ENCODE measurements at regions not wholly inside any gene's neighbourhood (a gene's known extent, or its start where the extent isn't known, plus 50 kb on each side); places are given as distances from the start of the nearest gene placed in this dataset.
"Not testable (repeated sequence)": the region's sequence is repeated elsewhere in the genome, so short reads cannot be mapped to it uniquely, and the experiment has no call there.

DNA sequence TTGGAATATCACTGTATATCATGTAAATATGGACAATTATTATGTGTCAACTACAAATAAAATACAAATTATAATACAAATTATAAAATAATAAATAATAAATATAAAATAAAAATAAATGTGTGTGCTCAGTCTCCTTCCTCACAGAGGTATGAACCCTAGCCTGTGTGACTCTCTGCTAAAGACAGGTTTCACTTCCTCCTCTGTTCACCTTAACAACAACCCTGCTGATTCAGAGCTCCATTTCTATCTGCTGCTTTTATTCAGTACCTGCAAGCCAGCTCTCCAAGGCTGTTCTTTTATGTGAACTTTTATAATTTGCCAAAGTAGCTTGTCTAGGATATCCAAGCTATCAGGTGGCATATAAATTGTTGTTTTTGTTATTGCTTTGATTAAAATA, 610.7 kb upstream of the GRM7 start:
- no peak for DNase-seq (ENCODE audit: low read depth in 2 of 2, low spot score in 1 of 2)

DNA sequence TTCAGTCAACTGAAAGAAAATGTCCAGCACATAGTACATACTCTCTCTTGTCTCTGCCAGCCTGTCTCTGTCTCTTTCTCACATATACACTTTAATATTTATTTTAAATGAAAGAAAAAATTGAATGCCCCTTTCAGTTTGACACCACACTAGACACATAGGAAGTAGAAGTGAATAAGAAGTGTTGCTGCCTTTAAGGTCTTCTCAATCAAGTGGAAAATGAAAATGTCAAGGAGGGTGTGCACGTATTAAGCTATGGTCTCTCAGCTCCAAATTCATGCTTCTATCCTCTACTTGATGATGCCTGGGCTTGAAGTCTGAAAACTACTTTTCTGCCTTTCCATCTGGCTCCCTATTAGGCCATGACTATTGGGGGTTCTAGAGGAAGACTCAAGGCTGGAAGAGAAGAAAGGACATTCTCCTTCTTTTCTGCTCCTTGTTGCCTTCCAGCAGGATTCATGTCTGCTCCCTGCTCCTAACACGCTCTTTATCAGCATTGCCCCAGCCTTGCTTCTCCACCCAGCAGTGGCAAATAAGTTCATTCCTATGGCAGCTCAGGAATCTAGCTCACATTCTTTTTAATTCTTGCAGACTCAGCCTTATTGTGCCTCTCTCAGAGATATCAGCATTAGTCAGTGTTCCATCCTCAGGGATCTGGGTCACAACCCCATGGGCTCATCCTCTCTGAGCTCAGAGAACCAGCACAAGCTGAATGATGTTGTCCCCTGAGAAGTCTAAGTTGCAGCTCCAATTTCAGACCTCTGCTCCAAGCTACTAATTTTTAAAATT, 609.1 kb upstream of the GRM7 start:
- DNase-seq (ENCODE audit: low read depth in 2 of 2, low spot score in 1 of 2) = no peak

DNA sequence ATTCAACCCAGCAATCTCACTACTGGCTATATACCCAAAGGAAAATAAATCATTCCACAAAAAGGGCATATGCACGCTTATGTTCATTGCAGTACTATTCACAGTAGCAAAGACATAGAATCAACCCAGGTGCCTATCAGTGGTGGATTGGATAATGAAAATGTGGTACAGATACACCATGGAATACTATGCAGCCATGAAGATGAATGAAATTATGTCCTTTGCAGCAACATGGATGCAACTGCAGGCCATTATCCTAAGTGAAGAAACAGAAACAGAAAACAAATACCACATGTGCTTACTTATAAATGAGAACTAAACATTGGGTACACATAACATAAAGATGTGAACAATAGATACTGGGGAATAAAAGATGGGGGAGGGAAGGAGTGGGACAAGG, 606.4 kb upstream of the GRM7 start:
- DNase-seq (ENCODE audit: low read depth in 2 of 2, low spot score in 1 of 2) = no peak

DNA sequence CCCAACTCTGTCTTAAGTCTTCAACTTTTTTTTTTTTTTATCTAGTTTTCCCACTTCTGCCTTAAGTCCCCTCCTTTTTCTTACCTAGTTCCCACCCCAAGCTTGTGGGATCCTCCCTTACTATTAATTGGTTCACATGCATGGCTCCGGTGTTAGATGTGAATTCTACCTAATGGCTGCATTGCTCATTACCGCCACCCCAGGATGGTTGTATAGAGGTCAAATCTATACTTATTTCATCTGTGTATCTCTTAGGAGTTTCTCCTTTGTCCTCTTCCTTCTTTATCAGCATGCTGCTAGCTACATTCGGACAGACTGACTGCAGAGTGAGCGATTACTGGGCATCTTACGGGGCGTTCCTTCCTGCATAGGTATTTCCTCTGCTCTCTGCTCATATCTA, 605.7 kb upstream of the GRM7 start:
- DNase-seq (ENCODE audit: low read depth in 2 of 2, low spot score in 1 of 2) = no peak

DNA sequence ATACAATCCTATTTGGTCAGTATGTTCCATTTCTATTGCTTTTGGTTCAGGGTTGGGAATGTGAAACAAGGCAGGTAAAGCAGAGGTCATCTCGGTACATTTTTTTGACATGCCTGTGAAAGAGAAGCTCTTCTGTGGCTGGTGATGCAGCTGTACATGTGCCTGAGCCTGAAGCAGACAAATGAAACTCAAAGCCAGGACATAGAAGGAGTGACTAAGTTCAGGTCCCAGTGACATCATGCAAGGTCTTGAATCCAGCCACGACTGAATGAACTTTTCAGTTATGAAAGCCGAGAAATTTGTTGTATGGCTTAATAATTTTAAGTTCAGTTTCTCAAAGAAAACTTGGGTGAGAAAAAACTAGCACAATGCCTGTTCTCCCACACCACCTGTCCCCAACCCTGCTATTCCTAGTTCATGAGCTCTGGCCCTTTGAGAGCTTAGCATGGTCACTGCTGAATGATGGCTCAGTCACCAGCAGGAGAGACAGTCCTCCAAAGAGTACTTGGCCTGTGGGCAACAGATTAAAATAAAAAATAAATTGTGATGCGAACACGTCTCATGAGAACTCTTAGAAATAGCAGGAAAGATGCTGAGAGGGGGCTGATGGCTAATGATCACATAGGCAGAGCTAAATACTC, 600.2 kb upstream of the GRM7 start:
- DNase-seq (ENCODE audit: low read depth in 2 of 2, low spot score in 1 of 2) = no peak

DNA sequence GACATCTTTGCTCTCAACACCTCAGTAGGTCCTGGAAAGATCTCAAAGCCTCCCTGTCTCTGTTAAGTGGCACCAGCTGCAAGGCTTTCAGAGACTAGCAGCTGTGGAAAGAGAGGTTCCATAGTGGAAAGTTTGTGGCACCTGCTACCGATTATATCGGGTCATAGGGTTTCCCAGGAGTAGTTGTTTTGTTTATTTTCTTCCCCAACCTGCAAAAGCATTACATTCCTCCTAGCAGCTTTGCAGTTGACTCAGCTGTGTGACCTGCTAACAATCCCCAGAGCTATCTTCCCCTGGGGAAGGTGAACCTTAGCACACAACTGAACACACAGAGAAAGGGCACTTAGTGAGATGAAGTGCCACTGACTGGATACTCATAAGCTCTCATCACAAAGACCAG, 598.9 kb upstream of the GRM7 start:
- DNase-seq (ENCODE audit: low read depth in 2 of 2, low spot score in 1 of 2) = no peak

DNA sequence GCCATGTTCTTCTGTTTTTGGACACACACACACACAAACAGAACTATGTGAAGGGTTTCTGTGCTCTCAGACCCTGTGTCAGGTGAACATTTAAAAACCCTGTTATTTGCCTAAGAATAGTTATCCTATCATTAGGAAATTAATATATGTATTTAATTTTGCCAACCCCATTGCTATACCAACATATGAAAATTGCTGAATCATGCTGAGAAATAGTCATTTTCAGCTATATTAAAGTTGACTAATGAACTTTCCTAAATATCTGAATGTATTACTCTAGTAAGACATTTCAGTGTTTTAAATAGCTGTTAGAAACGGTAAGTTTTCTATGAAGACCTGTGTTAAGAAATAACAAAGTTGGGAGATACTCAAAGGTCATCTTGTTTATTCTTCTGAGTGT, 596.9 kb upstream of the GRM7 start:
- DNase-seq (ENCODE audit: low read depth in 2 of 2, low spot score in 1 of 2) = no peak

DNA sequence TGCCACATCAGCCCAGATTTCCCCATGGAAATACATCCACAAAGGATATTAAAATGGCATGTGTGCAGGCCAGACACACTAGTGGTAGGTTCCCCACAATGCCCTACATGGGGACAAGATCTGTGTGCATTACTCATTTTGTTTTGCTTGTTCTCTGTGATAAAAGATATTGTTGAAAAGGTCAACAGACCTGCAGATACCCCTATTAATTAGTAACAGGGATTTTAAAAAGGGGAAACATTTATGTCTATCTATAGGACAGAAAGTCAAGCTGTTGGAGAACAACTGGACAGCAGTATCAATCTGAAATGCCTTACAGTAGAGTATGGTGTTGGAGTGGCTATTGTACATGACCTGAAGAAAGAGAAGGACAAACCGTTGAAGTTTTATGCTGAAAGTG, 596.0 kb upstream of the GRM7 start:
- no peak for DNase-seq (ENCODE audit: low read depth in 2 of 2, low spot score in 1 of 2)

DNA sequence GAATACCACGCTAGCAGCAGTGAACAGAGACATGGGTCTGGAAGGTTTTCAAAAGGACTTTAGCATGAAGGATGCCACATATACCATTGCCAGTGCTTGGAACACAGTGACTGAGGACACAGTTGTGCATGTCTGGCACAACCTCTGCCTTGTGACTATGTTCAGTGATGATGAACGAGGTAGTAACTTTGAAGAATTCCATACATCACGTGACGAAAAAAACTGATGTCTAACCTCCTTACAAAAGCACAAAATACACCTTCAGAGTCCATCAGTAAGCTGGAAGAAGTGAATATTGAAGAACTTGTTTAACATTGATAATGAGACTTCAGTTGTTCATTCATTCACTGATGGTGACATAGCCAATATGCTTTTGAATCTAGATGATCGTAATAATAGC, 594.8 kb upstream of the GRM7 start:
- no peak for DNase-seq (ENCODE audit: low read depth in 2 of 2, low spot score in 1 of 2)

DNA sequence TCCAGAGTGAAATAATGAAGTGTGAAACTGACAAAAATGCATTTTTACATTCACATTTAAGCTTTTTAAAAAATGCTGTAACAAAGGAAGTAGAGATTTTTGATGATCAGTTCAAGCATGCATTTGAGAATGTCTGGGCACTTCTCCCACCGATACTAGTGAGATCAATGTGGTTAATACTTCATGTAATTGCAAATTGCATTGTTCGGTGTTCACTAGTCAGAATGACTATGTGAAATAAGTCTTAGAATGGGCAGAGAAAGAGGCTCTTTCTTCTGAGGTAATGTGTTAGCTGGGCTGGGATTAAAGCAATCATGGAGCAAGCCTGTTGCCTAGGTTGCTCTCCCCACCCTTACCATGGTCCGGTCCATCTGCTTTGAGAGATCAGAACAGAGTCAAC, 587.0 kb upstream of the GRM7 start:
- no peak for DNase-seq (ENCODE audit: low read depth in 2 of 2, low spot score in 1 of 2)

DNA sequence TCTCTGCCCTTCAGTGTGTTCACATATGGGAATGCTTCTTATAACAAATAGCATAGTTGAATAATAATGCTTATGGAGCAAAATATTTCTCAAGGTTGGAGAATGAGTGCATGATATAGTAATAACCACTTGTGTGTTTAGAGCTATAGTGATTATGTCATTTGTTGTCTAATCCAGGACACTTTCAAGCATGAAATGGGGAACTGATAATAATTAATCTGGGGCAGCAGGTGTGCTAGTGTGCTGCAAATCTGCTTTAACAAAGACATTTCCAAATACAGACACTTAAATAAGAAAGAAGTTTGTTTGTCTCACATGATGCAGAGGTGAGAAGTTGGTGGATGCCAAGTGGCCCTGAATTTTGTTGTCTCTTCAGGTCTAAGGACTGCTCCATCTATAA, 579.3 kb upstream of the GRM7 start:
- no peak for DNase-seq (ENCODE audit: low read depth in 2 of 2, low spot score in 1 of 2)

DNA sequence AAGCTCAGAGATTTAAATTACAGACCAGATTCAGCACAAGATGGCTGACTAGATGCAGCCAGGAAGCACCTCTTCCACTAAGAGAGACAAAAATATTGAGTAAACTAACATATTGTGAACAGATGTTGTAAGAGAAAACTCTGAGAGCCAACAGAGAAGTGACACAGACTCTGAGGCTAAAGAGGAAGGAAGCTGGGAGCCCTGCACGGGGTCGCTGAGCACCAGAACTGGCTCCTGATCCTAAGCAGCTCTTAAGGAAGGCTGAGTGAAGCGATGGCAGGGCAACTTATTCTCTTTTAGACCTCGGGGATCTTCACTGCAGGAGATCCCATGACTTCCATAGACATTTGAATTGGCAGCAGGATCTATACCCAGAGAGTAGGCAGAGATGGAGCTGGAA, 578.0 kb upstream of the GRM7 start:
- DNase-seq (ENCODE audit: low read depth in 2 of 2, low spot score in 1 of 2) = no peak

DNA sequence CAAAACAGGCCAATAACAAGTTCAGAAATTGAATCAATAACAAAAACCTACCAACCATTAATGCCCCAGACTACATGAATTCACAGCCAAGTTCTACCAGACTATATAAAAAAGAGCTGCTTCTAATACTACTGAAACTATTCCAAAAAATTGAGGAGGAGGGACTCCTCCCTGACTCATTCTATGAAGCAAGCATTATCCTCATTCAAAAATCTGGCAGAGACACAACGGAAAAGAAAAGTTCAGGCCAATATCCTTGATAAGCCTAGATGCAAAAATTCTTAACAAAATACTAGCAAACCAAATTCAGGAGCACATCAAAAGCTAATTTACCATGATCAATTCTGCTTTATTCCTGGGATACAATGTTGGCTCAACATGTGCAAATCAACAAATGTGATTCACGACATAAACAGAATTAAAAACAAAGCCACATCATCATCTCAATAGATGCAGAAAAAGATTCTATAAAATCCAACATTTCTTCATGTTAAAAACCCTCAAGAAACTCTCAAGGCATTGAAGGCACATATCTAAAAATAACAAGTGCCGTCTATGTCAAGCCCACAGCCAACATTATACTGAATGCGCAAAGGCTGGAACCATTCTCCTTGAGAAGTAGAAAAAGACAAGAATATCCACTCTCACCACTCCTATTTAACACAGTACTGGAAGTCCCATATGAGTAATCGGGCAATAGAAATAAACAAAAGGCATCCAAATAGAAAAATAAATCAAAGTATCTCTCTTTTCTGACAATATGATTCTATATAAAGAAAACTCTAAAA, 573.6 kb upstream of the GRM7 start:
- DNase-seq (ENCODE audit: low read depth in 2 of 2, low spot score in 1 of 2) = no peak

DNA sequence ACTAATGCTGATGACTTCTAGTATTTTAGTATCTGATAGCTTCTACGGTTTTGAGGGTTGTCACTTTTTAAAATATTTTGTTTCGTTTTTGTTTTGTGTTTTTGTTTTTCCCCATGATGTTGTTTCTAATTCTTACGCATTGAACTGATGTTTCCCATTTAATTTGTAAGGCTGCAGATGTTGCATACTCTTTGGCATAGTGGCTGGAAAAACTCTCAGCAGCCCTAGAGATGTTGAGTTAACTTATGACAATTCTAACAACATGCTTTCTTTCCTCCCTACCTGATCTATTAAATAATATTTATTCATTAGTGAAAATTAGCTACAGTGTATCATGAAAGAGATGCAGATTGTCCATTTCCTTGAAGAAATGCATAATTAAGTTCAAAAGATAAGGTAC, 559.3 kb upstream of the GRM7 start:
- DNase-seq (ENCODE audit: low read depth in 2 of 2, low spot score in 1 of 2) = no peak

DNA sequence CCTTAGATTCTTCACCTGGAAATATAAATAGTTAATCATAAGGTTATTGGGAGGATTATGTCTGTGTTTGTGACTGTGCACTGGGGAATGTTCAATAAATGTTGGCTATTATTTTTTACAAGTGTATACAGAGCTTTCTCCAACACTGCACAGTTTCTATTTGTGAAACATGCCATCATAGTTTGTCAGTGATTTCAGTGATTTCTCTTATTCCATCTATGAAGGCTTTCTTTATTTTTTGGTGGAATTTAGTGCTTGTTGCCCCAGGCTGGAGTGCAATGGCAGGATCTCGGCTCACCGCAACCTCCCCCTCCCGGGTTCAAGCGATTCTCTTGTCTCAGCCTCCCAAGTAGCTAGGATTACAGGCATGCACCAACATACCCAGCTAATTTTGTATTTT, 545.0 kb upstream of the GRM7 start:
- DNase-seq (ENCODE audit: low read depth in 2 of 2, low spot score in 1 of 2) = no peak

DNA sequence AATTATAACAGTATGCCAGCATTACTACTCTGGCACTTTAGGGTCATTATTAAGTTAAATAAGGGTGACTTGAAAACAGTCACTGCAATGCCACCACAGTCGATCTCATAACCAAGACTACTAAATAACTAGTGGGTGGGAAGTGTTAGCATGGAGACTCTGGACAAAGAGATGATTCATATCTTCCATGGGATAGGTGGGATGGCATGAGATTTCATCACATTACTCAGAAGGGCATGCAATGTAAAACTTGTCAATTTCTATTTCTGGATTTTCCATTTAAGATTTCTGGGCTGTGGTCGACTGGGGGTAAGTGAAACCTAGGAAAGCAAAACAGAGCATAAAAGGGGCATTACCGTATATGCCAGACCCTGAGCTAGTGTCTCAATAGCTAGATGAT, 538.9 kb upstream of the GRM7 start:
- no peak for DNase-seq (ENCODE audit: low read depth in 2 of 2, low spot score in 1 of 2)

DNA sequence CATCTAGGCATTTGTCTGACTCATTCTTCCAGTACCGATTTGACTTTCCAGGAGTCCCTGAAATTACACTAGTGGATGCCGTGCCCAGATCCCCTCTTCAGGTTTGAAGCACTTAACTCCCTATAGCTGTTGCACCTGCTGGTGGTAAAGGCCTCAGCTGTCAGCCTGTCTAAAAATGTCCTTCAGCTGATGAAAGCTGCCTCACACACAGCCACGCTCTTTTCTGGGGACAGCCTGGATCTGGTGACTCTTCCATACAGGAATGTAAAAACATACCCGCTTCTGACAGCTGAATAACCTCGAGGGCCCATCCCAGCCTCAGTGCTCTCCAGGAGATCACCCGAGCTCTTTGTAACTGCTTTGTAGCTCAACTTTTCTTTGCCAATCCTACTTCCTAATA, 534.1 kb upstream of the GRM7 start:
- DNase-seq (ENCODE audit: low read depth in 2 of 2, low spot score in 1 of 2) = no peak

DNA sequence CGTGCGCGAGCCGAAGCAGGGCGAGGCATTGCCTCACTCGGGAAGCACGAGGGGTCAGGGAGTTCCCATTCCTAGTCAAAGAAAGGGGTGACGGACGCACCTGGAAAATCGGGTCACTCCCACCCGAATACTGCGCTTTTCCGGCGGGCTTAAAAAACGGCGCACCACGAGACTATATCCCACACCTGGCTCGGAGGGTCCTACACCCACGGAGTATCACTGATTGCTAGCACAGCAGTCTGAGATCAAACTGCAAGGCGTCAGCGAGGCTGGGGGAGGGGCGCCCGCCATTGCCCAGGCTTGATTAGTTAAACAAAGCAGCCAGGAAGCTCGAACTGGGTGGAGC, 520.0 kb upstream of the GRM7 start:
- not testable (repeated sequence) for DNase-seq (ENCODE audit: low read depth in 2 of 2, low spot score in 1 of 2)

DNA sequence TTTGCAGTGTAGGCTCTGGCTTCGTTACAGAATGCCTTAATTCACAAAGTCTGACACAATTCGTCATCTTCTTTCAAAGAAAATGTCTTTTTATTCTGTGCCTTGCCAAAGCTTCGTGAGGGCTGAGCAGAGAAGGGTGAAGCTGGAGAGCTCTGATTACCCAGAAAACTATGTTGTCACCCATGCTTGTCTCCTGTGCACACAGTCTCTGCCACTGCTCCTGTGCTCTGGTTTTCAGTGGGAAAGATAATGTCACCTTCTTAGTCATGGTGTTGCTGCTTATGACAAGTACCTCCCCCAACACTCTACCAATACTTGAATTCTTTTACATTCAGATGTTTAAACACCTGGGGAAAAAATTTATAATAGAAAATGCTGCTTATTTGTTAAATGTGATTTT, 509.2 kb upstream of the GRM7 start:
- no peak for DNase-seq (ENCODE audit: low read depth in 2 of 2, low spot score in 1 of 2)

DNA sequence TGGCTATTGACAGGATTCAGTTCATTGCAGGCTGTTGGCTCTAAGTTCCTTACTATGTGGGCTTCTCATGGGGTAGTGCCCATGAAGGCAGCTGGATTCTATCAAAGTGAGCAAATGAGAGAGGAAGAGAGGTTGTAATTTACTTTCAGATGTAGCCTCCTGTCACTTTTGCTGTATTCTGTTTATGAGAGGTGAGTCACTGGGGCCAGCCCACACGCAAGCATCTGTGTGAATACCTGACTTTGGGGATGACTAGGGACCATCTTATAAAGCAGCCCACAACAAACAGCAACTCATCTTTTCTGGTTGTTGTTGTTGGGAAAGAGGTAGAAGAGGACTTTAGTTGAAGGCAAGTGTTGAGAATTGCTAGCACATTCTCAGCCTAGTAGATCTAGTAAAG, 506.3 kb upstream of the GRM7 start:
- no peak for DNase-seq (ENCODE audit: low read depth in 2 of 2, low spot score in 1 of 2)

DNA sequence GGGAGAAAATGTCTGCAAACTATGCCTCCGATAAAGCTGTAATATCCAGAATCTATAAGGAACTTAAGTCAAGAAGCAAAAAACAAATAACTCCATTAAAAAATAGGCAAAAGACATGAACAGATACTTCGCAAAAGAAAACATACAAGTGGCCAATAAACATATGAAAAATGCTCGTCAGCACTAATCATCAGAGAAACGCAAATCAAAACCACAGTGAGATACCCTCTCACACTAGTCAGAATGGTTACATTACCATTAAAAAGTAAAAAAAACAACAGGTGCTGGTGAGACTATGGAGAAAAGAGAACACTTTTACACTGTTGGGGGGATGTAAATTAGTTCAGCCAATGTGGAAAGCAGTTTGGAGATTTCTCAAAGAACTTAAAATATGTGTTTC, 498.5 kb upstream of the GRM7 start:
- no peak for DNase-seq (ENCODE audit: low read depth in 2 of 2, low spot score in 1 of 2)

DNA sequence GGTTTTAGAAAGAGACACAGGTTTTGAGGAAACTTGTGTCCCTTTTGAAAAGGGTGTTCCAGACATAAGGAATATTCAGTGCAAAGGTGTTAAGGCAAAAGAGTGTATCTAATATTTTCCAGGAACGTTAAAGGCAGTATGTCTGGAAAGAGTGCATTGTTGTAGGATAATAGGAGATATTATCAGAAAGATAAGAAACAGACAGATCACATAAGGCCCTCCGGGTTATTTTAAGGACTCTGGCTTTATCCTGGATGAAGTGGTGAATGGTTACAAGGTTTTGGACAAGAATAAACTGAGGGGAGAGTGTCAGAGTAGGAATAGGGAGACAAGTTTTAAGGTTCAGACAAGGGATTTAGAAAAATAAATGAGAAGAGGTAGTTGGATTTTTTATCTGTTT, 493.7 kb upstream of the GRM7 start:
- DNase-seq (ENCODE audit: low read depth in 2 of 2, low spot score in 1 of 2) = no peak

DNA sequence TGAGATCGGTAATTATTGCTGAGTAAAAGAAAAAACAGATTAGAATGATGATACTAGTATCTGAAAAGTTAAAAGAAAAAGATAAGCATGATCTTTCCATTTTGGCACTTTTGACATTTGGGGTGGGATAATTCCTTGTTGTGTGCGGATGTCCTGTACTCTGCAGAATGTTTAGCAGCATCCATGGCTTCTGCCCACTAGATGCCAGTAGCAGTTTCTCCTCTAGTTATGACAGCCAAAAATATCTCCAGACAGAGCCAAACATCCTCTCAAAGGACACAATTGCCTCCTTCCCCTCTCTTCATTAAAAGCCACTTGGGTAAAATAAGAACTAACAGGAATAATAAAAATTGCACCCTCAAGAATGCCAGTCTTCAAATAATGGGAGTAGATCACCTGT, 468.8 kb upstream of the GRM7 start:
- no peak for DNase-seq (ENCODE audit: low read depth in 2 of 2, low spot score in 1 of 2)
